Mucosa of descending colon (tissue), 3 donors: ENCODE measurements at regions not wholly inside any gene's neighbourhood (a gene's known extent, or its start where the extent isn't known, plus 50 kb on each side); places are given as distances from the start of the nearest gene placed in this dataset.

Source experiments
- ATAC-seq: fragments of 200-7000 bp; cut with Tn5 transposase; one replicate; pipeline ENCODE4 v1.9.1; 2020; ENCODE audit warnings: mild to moderate bottlenecking, moderate library complexity
- DNase-seq, 3 donors: peaks; one replicate each; pipeline ENCODE4 v3.0.0-alpha.2; 2020
- H3K36me3 ChIP-seq: fragments of 200-600 bp; one replicate; pipeline ENCODE4 v1.8.0; 2021; ENCODE audit warnings: low read depth, mild to moderate bottlenecking
- H3K4me1 ChIP-seq: fragments of 200-600 bp; one replicate; pipeline ENCODE4 v1.8.0; 2021; ENCODE audit warnings: low read depth, mild to moderate bottlenecking
- H3K4me3 ChIP-seq: fragments of 200-600 bp; one replicate; pipeline ENCODE4 v1.8.0; 2021; ENCODE audit warnings: mild to moderate bottlenecking
- H3K9me3 ChIP-seq: fragments of 200-600 bp; one replicate; pipeline ENCODE4 v1.8.0; 2021; ENCODE audit warnings: mild to moderate bottlenecking
- CTCF ChIP-seq: fragments of 200-600 bp; IDR thresholded peaks from one replicate; pipeline ENCODE4 v1.8.0; 2022; ENCODE audit warnings: antibody characterized with exemption, mild to moderate bottlenecking
- intact Hi-C, 2 donors: fragments of 100-400 bp; cut with DNase I in 1 of 2; cut with micrococcal nuclease in 1 of 2; formaldehyde crosslinking; loops; one replicate each; pipeline versions ENCODE4 v1.11.0 to v1.11.1; 2022; cut with DNase I, micrococcal nuclease
- donor health status: DM: no; HTN: no; CAD: no; lungs with moderate emphysema.
- donor health status: DM: no; HTN: no; CAD: no.
- donor health status: DM: no; HTN: yes; CAD: no.

- intact Hi-C loops: no loop called here
- H3K9me3 ChIP-seq: no peaks in the 10 kb centered on the region
- no peak for TF ChIP-seq CTCF
- H3K4me1 ChIP-seq: no peaks in the 10 kb centered on the region
- no peaks in the 10 kb centered on the region for H3K36me3 ChIP-seq
- DNase-seq (no peak), ATAC-seq (no peak)
- H3K4me3 ChIP-seq: no peak overlapping the region
Observed at GRCh38 chr14:56718312-56718711, 92.0 kb downstream of the OTX2 start.

GRCh38 chr14:56716705-56717104 is 93.6 kb downstream of the OTX2 start:
- DNase-seq: no peak
- Histone ChIP-seq H3K9me3 (no peaks in the 10 kb centered on the region), H3K4me1 (no peaks in the 10 kb centered on the region), H3K4me3 (no peak overlapping the region), H3K36me3 (no peaks in the 10 kb centered on the region)
- intact Hi-C loops: no loop called here
- no peak for ATAC-seq
- no peak for TF ChIP-seq CTCF

- no peaks in the 10 kb centered on the region for H3K9me3 ChIP-seq
- ATAC-seq: no peak
- TF ChIP-seq CTCF: no peak
- DNase-seq: no peak
- intact Hi-C loops: no loop called here
- H3K4me1 ChIP-seq: no peaks in the 10 kb centered on the region
- H3K4me3 ChIP-seq: no peak overlapping the region
- no peaks in the 10 kb centered on the region for H3K36me3 ChIP-seq
Observed at GRCh38 chr14:56715938-56716337, 94.3 kb downstream of the OTX2 start.

GRCh38 chr14:56709201-56709600 is 101.1 kb downstream of the OTX2 start:
- no peaks in the 10 kb centered on the region for H3K4me1 ChIP-seq
- H3K36me3 ChIP-seq: no peaks in the 10 kb centered on the region
- H3K9me3 ChIP-seq: no peaks in the 10 kb centered on the region
- TF ChIP-seq CTCF: no peak
- DNase-seq (no peak), ATAC-seq (no peak)
- no peak overlapping the region for H3K4me3 ChIP-seq
- intact Hi-C loops: no loop called here

- H3K9me3 ChIP-seq: no peaks in the 10 kb centered on the region
- DNase-seq: no peak
- H3K4me3 ChIP-seq: no peak overlapping the region
- no peak for ATAC-seq
- intact Hi-C loops: no loop called here
- H3K4me1 ChIP-seq: no peaks in the 10 kb centered on the region
- TF ChIP-seq CTCF: no peak
- H3K36me3 ChIP-seq: no peaks in the 10 kb centered on the region
Observed at GRCh38 chr14:56708704-56709103, 101.6 kb downstream of the OTX2 start.

GRCh38 chr14:56703947-56704346 is 106.3 kb downstream of the OTX2 start:
- ATAC-seq (no peak), DNase-seq (no peak)
- Histone ChIP-seq H3K4me1 (no peaks in the 10 kb centered on the region), H3K9me3 (no peaks in the 10 kb centered on the region), H3K36me3 (no peaks in the 10 kb centered on the region), H3K4me3 (no peak overlapping the region)
- no peak for TF ChIP-seq CTCF
- intact Hi-C loops: no loop called here
